HG03135 (cell line): ENCODE measurements at regions not wholly inside any gene's neighbourhood (a gene's known extent, or its start where the extent isn't known, plus 50 kb on each side); places are given as distances from the start of the nearest gene placed in this dataset.

Experiments
- ATAC-seq: cut with Tn5 transposase; IDR thresholded peaks from one replicate; pipeline ENCODE4 v1.9.1; 2021; ENCODE audit warnings: mild to moderate bottlenecking, moderate library complexity; ENCODE audit not compliant: unreplicated experiment

- no peak for ATAC-seq
Measured at GRCh38 chr22:47655930-47656329, 893.5 kb downstream of the TBC1D22A start.

- no peak for ATAC-seq
Measured at GRCh38 chr22:47654922-47655491, 892.6 kb downstream of the TBC1D22A start.

- no peak for ATAC-seq
Measured at GRCh38 chr22:47653921-47654320, 891.5 kb downstream of the TBC1D22A start.

GRCh38 chr22:47651216-47651987 lies 889.0 kb downstream of the TBC1D22A start:
- no peak for ATAC-seq

GRCh38 chr22:47647720-47648119 lies 885.3 kb downstream of the TBC1D22A start:
- no peak for ATAC-seq

- no peak for ATAC-seq
Measured at GRCh38 chr22:47647181-47647580, 884.7 kb downstream of the TBC1D22A start.

GRCh38 chr22:47645923-47646322 lies 883.5 kb downstream of the TBC1D22A start:
- no peak for ATAC-seq

- no peak for ATAC-seq
Measured at GRCh38 chr22:47645450-47645914, 883.0 kb downstream of the TBC1D22A start.

- no peak for ATAC-seq
Measured at GRCh38 chr22:47634347-47634746, 871.9 kb downstream of the TBC1D22A start.

GRCh38 chr22:47633111-47633510 lies 870.7 kb downstream of the TBC1D22A start:
- no peak for ATAC-seq

- no peak for ATAC-seq
Measured at GRCh38 chr22:47632701-47633100, 870.3 kb downstream of the TBC1D22A start.

- ATAC-seq: no peak
Measured at GRCh38 chr22:47631571-47632102, 869.2 kb downstream of the TBC1D22A start.

GRCh38 chr22:47630741-47631534 lies 868.5 kb downstream of the TBC1D22A start:
- ATAC-seq: no peak

GRCh38 chr22:47629791-47630655 lies 867.6 kb downstream of the TBC1D22A start:
- ATAC-seq: no peak

GRCh38 chr22:47629273-47629711 lies 866.8 kb downstream of the TBC1D22A start:
- no peak for ATAC-seq

GRCh38 chr22:47628477-47629272 lies 866.2 kb downstream of the TBC1D22A start:
- ATAC-seq: no peak

GRCh38 chr22:47627556-47628253 lies 865.3 kb downstream of the TBC1D22A start:
- ATAC-seq: no peak

GRCh38 chr22:47626428-47627390 lies 864.3 kb downstream of the TBC1D22A start:
- no peak for ATAC-seq
